ENCODE measurements at regions not wholly inside any gene's neighbourhood (a gene's known extent, or its start where the extent isn't known, plus 50 kb on each side); places are given as distances from the start of the nearest gene placed in this dataset.

- TF ChIP-seq CTCF (IDR thresholded peaks at IDR 0.05; ENCODE audit: insufficient read depth, low read depth, low read length) (no peak), EZH2 (IDR thresholded peaks at IDR 0.05; ENCODE audit: insufficient read depth, low read length) (no peak)
Observed at GRCh38 chr17:10987786-10988185, 149.9 kb upstream of the PIRT start.
